ENCODE measurements at regions not wholly inside any gene's neighbourhood (a gene's known extent, or its start where the extent isn't known, plus 50 kb on each side); places are given as distances from the start of the nearest gene placed in this dataset.

- TF ChIP-seq, protein P1, sequence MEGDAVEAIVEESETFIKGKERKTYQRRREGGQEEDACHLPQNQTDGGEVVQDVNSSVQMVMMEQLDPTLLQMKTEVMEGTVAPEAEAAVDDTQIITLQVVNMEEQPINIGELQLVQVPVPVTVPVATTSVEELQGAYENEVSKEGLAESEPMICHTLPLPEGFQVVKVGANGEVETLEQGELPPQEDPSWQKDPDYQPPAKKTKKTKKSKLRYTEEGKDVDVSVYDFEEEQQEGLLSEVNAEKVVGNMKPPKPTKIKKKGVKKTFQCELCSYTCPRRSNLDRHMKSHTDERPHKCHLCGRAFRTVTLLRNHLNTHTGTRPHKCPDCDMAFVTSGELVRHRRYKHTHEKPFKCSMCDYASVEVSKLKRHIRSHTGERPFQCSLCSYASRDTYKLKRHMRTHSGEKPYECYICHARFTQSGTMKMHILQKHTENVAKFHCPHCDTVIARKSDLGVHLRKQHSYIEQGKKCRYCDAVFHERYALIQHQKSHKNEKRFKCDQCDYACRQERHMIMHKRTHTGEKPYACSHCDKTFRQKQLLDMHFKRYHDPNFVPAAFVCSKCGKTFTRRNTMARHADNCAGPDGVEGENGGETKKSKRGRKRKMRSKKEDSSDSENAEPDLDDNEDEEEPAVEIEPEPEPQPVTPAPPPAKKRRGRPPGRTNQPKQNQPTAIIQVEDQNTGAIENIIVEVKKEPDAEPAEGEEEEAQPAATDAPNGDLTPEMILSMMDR (IDR thresholded peaks at IDR 0.05), result no peak
- TF ChIP-seq POLR2A (IDR thresholded peaks at IDR 0.05), result no peak
- TF ChIP-seq POLR2AphosphoS5 (IDR thresholded peaks at IDR 0.05), result no peak
Measured at GRCh38 chr22:47966316-47966715, 1203.9 kb downstream of the TBC1D22A start.
